Panc1 (cell line): ENCODE measurements at regions not wholly inside any gene's neighbourhood (a gene's known extent, or its start where the extent isn't known, plus 50 kb on each side); places are given as distances from the start of the nearest gene placed in this dataset.
"Not testable (repeated sequence)": the region's sequence is repeated elsewhere in the genome, so short reads cannot be mapped to it uniquely, and the experiment has no call there.

Experiments used
- ATAC-seq: fragments of 200-7000 bp; cut with Tn5 transposase; 2 replicates; pipeline ENCODE4 v1.9.1; 2020; ENCODE audit warnings: mild to moderate bottlenecking, moderate library complexity
- BruUV-seq: library from RNA; stranded (reverse); fragments of 400-500 nt; replicated peaks from 2 replicates; lab custom pipeline; 2021; lab: Mats Ljungman, UMichigan
- CTCF ChIA-PET: fragments of 300-600 bp; sonication (Branson Sonifier 250); formaldehyde crosslinking; loops from one replicate; lab custom pipeline; 2022; ENCODE audit warnings: antibody characterized with exemption; lab: Charles Lee
- POLR2A ChIA-PET: fragments of 300-600 bp; sonication (Branson Sonifier 250); formaldehyde crosslinking; loops from one replicate; lab custom pipeline; 2022; ENCODE audit warnings: antibody characterized with exemption; lab: Charles Lee
- DNase-seq: peaks from one replicate; pipeline ENCODE4 v3.0.0-alpha.2; 2010; ENCODE audit warnings: low read depth, low spot score
- H3K27ac ChIP-seq: 2 replicates; pipeline ENCODE4 v1.5.1; 2011; ENCODE audit warnings: mild to moderate bottlenecking, low read length, inconsistent platforms
- H3K27me3 ChIP-seq: fragments of 200-500 bp; sonication (Bioruptor generic); 2 replicates; pipeline ENCODE4 v1.6.0; 2014; ENCODE audit warnings: low read length, inconsistent platforms; ENCODE audit not compliant: control insufficient read depth, insufficient read depth
- H3K36me3 ChIP-seq: fragments of 200-500 bp; sonication (Bioruptor generic); 2 replicates; pipeline ENCODE4 v1.5.1; 2014; ENCODE audit warnings: inconsistent platforms, mild to moderate bottlenecking, low read length, moderate library complexity; ENCODE audit not compliant: control insufficient read depth, insufficient read depth
- H3K4me1 ChIP-seq: 2 replicates; pipeline ENCODE4 v1.5.1; 2011; ENCODE audit warnings: inconsistent platforms, mild to moderate bottlenecking, low read length, moderate library complexity; ENCODE audit not compliant: control insufficient read depth, insufficient read depth
- H3K4me3 ChIP-seq, 2 experiments: 2 replicates each; pipeline ENCODE4 v1.5.1; 2011 to 2012; ENCODE audit warnings: low read depth in 2 of 2, low read length in 2 of 2, mild to moderate bottlenecking in 2 of 2, inconsistent platforms in 1 of 2, moderate library complexity in 1 of 2
- H3K9me3 ChIP-seq: fragments of 200-500 bp; sonication (Bioruptor generic); 2 replicates; pipeline ENCODE4 v1.5.1; 2014; ENCODE audit warnings: low read depth, mild to moderate bottlenecking, inconsistent platforms, low read length, moderate library complexity; ENCODE audit not compliant: control insufficient read depth, insufficient read depth
- CTCF ChIP-seq: fragments of 450-650 bp; IDR thresholded peaks from 2 replicates; pipeline ENCODE4 v1.5.1; 2017; ENCODE audit warnings: mild to moderate bottlenecking
- POLR2AphosphoS5 ChIP-seq: IDR thresholded peaks from 2 replicates; pipeline ENCODE4 v1.6.1; 2012; ENCODE audit warnings: mild to moderate bottlenecking, low read depth, low read length, moderate library complexity
- REST ChIP-seq, 2 experiments: IDR thresholded peaks; 2 replicates each; pipeline ENCODE4 v1.6.1; 2011 to 2012; ENCODE audit warnings: low read depth in 2 of 2, control low read depth in 1 of 2, low read length in 1 of 2, mild to moderate bottlenecking in 1 of 2, moderate library complexity in 1 of 2; ENCODE audit not compliant: insufficient read depth in 1 of 2
- SIN3A ChIP-seq: IDR thresholded peaks from 2 replicates; pipeline ENCODE4 v1.6.1; 2012; ENCODE audit warnings: low read depth, mild to moderate bottlenecking, low read length, moderate library complexity, borderline replicate concordance; ENCODE audit not compliant: insufficient read depth
- TCF7L2 ChIP-seq: IDR thresholded peaks from 2 replicates; pipeline ENCODE4 v1.6.1; 2011; ENCODE audit warnings: mild to moderate bottlenecking, low read depth, low read length, inconsistent platforms
- in situ Hi-C: cut with HindIII; loops from 2 replicates; pipeline ENCODE4 v1.10.0; 2016; ENCODE audit warnings: low sequenced_read_pairs, low pct_unique_long_range_greater_than_20kb
- intact Hi-C: fragments of 100-400 bp; cut with micrococcal nuclease; formaldehyde crosslinking; loops from one replicate; pipeline ENCODE4 v1.10.0; 2022; ENCODE audit not compliant: unreplicated experiment

GRCh38 chr6:139730340-139730974, 356.0 kb upstream of the CITED2 start:
- Histone ChIP-seq H3K27ac (peak overlapping the region; percentile 2; the same call in 1 of the 2 replicates), H3K36me3 (no peaks in the 10 kb centered on the region), H3K27me3 (no peaks in the 10 kb centered on the region), H3K4me1 (peaks cover 5% of the 10 kb centered on the region; the same call in 1 of the 2 replicates), H3K9me3 (no peaks in the 10 kb centered on the region), H3K4me3 (no peak overlapping the region)
- in situ Hi-C loops = no loop called here
- ATAC-seq (no peak), DNase-seq (no peak)
- ChIA-PET POLR2A (no interaction called here), CTCF (no interaction called here)
- intact Hi-C loops = no loop called here
- TF ChIP-seq REST (IDR thresholded peaks at IDR 0.05; ENCODE audit: insufficient read depth in 1 of 2, low read depth in 2 of 2, low read length in 1 of 2) = no peak
- TF ChIP-seq TCF7L2 = no peak
- no peak for TF ChIP-seq CTCF
- no peak for TF ChIP-seq SIN3A
- no peak for TF ChIP-seq POLR2AphosphoS5
- BruUV-seq = no TSS peak

- CTCF ChIA-PET = no interaction called here
- ATAC-seq (no peak), DNase-seq (no peak)
- H3K27ac ChIP-seq = peak overlapping the region; percentile 60; the same call in 1 of the 2 replicates
- intact Hi-C loops (no loop called here), in situ Hi-C loops (no loop called here)
- no peaks in the 10 kb centered on the region; the same call in 1 of the 2 replicates for H3K9me3 ChIP-seq
- no TSS peak for BruUV-seq
- H3K27me3 ChIP-seq = no peaks in the 10 kb centered on the region
- POLR2A ChIA-PET = no interaction called here
- H3K4me1 ChIP-seq = peaks cover 5% of the 10 kb centered on the region; the same call in 1 of the 2 replicates
- H3K4me3 ChIP-seq = no peak overlapping the region
- no peaks in the 10 kb centered on the region for H3K36me3 ChIP-seq
- TF ChIP-seq TCF7L2 (no peak), REST (IDR thresholded peaks at IDR 0.05; ENCODE audit: insufficient read depth in 1 of 2, low read depth in 2 of 2, low read length in 1 of 2) (no peak), CTCF (no peak)
These were observed 354.5 kb upstream of the CITED2 start for GRCh38 chr6:139728876-139729427.

GRCh38 chr6:139726272-139726671, 351.8 kb upstream of the CITED2 start:
- H3K27ac ChIP-seq, H3K9me3 ChIP-seq, H3K4me1 ChIP-seq, H3K4me3 ChIP-seq, intact Hi-C loops, in situ Hi-C loops, BruUV-seq, H3K27me3 ChIP-seq, ATAC-seq, POLR2A ChIA-PET, DNase-seq, H3K36me3 ChIP-seq: not testable (repeated sequence)
- CTCF ChIA-PET = interaction anchor here (0.6 kb wide), 1 partner anchor 11 kb away, joined by 4 read pairs; no protein-coding TSS in a partner anchor
